ENCODE measurements at regions not wholly inside any gene's neighbourhood (a gene's known extent, or its start where the extent isn't known, plus 50 kb on each side); places are given as distances from the start of the nearest gene placed in this dataset.

DNA sequence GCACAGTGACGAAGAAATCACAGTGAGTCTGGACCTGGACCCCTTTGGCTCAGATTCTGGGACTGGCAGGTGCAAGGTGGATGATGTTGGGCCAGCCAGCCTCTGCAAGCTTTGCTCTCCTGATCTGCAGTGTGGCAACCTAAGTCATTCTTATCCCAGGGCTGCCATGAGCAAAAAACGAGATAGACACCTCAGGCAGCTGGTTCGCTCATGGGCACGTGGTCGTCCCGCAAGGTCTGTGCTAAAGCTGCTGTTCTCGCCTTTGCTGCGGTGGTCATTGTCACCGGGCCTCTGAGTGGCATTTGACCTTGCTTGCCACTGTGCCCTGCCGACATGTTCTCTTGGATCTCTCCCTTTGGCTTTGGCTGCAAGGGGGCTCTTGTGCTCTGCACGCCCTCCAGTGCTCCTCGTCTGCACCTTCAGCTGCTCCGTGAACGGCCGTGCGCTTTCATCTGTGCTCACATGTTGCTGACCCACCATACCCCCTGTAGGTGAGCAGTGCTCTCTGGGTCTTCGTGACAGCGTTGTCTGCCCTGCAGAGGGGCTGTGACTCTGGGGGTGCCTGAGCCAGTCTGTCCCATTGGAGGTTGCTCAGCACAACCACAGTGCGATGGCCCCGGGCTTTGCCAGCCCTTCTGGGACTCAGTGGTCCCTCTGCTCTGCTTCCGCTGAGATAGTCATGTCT, 317.0 kb downstream of the GLRX3 start:
- FAIRE-seq: no peak
- TF ChIP-seq, protein P1, sequence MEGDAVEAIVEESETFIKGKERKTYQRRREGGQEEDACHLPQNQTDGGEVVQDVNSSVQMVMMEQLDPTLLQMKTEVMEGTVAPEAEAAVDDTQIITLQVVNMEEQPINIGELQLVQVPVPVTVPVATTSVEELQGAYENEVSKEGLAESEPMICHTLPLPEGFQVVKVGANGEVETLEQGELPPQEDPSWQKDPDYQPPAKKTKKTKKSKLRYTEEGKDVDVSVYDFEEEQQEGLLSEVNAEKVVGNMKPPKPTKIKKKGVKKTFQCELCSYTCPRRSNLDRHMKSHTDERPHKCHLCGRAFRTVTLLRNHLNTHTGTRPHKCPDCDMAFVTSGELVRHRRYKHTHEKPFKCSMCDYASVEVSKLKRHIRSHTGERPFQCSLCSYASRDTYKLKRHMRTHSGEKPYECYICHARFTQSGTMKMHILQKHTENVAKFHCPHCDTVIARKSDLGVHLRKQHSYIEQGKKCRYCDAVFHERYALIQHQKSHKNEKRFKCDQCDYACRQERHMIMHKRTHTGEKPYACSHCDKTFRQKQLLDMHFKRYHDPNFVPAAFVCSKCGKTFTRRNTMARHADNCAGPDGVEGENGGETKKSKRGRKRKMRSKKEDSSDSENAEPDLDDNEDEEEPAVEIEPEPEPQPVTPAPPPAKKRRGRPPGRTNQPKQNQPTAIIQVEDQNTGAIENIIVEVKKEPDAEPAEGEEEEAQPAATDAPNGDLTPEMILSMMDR (IDR thresholded peaks at IDR 0.05; ENCODE audit: insufficient read depth, missing control alignments): no peak
- DNase-seq (ENCODE audit: insufficient read length, low spot score): no peak

DNA sequence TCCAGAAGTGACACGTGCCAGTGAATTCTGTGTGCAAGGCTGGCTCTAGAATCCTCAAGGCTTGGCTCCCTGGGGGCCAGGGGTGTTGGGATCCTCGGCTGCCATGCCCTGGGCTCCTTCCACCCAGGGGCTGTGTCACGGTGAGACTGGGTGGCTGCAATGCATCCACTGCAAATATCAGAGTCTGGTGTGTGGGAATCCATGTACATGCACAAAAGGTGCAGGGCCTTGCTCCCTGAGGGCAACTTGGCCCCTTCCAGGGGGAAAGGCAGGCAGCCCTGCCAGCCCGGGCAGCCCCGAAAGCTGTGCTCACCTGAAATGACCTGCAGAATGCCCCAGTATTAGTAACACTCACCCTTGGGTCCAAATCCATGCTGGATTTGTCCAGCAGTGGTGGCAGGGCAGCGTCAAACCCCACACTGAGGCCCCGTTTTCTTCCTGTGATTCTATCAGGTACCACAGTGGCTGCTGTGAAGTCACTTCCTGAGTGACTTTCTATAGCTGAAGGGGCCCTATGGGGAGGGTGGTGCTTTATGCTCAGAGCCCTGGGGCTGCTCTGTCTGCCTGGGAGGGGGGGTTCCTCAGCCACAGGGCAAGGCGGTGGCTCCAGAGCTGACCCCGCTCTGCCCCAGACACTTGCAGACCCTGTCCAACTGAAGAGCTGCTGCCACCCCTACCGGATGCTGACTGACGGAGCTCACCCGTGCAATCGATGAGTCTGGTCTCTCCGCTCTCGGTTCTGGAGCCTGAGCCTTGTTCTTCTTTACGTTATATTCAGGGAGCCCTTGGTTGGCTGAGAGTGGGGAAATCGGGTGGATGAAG, 317.7 kb downstream of the GLRX3 start:
- no peak for DNase-seq (ENCODE audit: insufficient read length, low spot score)
- TF ChIP-seq, protein P1 (IDR thresholded peaks at IDR 0.05; ENCODE audit: insufficient read depth, missing control alignments): no peak
- FAIRE-seq: no peak

DNA sequence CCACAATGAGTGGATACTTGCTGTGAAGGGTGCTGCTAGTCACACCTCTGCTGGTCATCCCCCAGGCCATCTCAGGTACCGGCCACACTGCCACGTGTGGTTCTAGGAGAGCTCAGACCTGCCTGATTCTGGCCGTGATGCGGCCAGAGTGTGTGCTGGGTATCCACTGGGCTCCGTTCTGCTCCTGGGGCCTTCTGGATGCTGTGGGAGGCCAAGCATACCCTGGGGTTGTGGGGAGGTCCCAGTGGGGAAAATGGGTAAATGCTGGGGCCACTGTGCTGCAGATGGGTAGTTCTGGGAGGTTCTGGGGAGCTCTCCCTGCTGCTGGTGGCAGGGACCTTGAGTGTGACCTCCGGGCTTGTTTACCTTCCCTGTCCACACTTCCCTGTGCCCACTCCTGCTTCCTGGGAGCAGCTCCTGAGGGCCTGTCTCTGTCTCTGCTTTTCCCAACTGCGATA, 318.4 kb downstream of the GLRX3 start:
- TF ChIP-seq, protein P1 (IDR thresholded peaks at IDR 0.05; ENCODE audit: insufficient read depth, missing control alignments): no peak
- DNase-seq (ENCODE audit: insufficient read length, low spot score): no peak
- no peak for FAIRE-seq

DNA sequence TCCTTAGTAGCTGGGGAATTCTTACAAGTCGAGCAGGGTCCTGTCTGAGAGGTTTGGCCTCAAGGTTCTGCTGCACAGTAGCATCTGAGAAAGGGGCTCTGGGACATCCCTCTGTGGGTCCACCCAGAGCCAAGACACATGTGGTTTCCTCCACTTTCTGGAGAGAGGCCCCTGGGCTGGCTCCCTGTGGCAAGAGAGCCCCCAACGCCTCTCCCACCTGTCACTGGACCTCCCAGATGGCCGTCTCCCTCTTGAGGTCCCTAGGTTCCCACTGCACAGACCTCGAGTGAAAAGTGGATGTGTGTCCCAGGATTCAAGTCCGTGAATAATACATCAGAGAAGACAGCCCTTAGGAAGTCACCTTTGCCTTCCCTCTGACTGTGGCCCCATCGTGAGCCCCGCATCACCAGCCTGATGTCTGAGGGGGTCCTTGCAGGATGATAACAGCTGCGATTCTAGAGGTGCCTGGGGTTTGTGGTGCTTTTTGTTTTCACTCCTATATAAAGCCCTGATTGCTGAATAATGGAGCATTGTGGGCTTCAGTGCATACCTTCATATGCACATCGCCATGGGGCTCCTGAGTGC, 319.0 kb downstream of the GLRX3 start:
- TF ChIP-seq, protein P1 (IDR thresholded peaks at IDR 0.05; ENCODE audit: insufficient read depth, missing control alignments): no peak
- no peak for DNase-seq (ENCODE audit: insufficient read length, low spot score)
- no peak for FAIRE-seq

- no peak for DNase-seq (ENCODE audit: insufficient read length, low spot score)
- TF ChIP-seq, protein P1 (IDR thresholded peaks at IDR 0.05; ENCODE audit: insufficient read depth, missing control alignments): no peak
- no peak for FAIRE-seq
These were observed 319.6 kb downstream of the GLRX3 start for GRCh38 chr10:130455791-130456190.

DNA sequence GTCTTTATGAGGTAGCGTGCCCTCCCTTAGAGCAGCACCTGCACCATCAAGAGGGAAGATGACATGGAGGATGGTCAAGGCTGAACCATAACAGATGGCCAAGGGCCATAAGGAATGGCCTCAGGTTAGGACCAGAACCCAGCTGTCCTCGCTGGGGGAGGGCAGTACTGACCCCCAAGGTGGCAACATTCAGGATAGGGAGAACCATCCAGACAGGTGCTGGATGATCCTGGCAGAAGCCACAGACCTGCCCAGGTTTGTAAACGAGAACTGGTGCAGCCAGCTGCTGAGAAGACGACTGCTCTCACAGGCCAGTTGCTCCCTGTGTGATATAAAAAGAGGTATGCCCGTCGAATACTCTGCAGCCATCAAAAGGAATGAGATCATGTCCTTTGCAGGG, 320.4 kb downstream of the GLRX3 start:
- TF ChIP-seq, protein P1 (IDR thresholded peaks at IDR 0.05; ENCODE audit: insufficient read depth, missing control alignments): no peak
- DNase-seq (ENCODE audit: insufficient read length, low spot score) (no peak), FAIRE-seq (no peak)

Measured in D721Med (cell line).